ENCODE measurements at regions not wholly inside any gene's neighbourhood (a gene's known extent, or its start where the extent isn't known, plus 50 kb on each side); places are given as distances from the start of the nearest gene placed in this dataset.
"Not testable (repeated sequence)": the region's sequence is repeated elsewhere in the genome, so short reads cannot be mapped to it uniquely, and the experiment has no call there.

- no peaks in the 10 kb centered on the region for H3K4me1 Mint-ChIP-seq (ENCODE audit: low read depth)
- ChIA-PET CTCF (no interaction called here), POLR2A (no interaction called here)
- ATAC-seq (no peak), DNase-seq (no peak)
- no peak overlapping the region for H3K27ac Mint-ChIP-seq
- no peak overlapping the region for H3K4me3 Mint-ChIP-seq
- no peaks in the 10 kb centered on the region for H3K27me3 Mint-ChIP-seq
- peaks cover 1% of the 10 kb centered on the region for H3K9me3 Mint-ChIP-seq
- no peak for TF ChIP-seq CTCF (IDR thresholded peaks at IDR 0.05)
- intact Hi-C loops (cut with micrococcal nuclease) = no loop called here
- no peaks in the 10 kb centered on the region for H3K36me3 Mint-ChIP-seq (ENCODE audit: low read depth)
Measured at GRCh38 chr22:26082866-26083265, 86.4 kb upstream of the SEZ6L start.

- H3K4me3 Mint-ChIP-seq = no peak overlapping the region
- POLR2A ChIA-PET = no interaction called here
- H3K36me3 Mint-ChIP-seq (ENCODE audit: low read depth) = no peaks in the 10 kb centered on the region
- TF ChIP-seq CTCF (IDR thresholded peaks at IDR 0.05) = no peak
- H3K27ac Mint-ChIP-seq = no peak overlapping the region
- no peak for ATAC-seq
- DNase-seq = no peak
- CTCF ChIA-PET = no interaction called here
- intact Hi-C loops (cut with micrococcal nuclease) = no loop called here
- no peaks in the 10 kb centered on the region for H3K27me3 Mint-ChIP-seq
- no peaks in the 10 kb centered on the region for H3K4me1 Mint-ChIP-seq (ENCODE audit: low read depth)
- H3K9me3 Mint-ChIP-seq = no peaks in the 10 kb centered on the region
Measured at GRCh38 chr22:26086359-26086758, 82.9 kb upstream of the SEZ6L start.

GRCh38 chr22:26087816-26088215 lies 81.4 kb upstream of the SEZ6L start:
- ChIA-PET CTCF (no interaction called here), POLR2A (no interaction called here)
- intact Hi-C loops (cut with micrococcal nuclease) = no loop called here
- no peak overlapping the region for H3K27ac Mint-ChIP-seq
- no peaks in the 10 kb centered on the region for H3K36me3 Mint-ChIP-seq (ENCODE audit: low read depth)
- TF ChIP-seq CTCF (IDR thresholded peaks at IDR 0.05) = no peak
- H3K4me1 Mint-ChIP-seq (ENCODE audit: low read depth) = no peaks in the 10 kb centered on the region
- DNase-seq (no peak), ATAC-seq (no peak)
- H3K4me3 Mint-ChIP-seq = no peak overlapping the region
- no peaks in the 10 kb centered on the region for H3K27me3 Mint-ChIP-seq
- no peaks in the 10 kb centered on the region for H3K9me3 Mint-ChIP-seq

- TF ChIP-seq CTCF (IDR thresholded peaks at IDR 0.05) = no peak
- Mint-ChIP-seq H3K27me3 (peaks cover 3% of the 10 kb centered on the region), H3K9me3 (no peaks in the 10 kb centered on the region), H3K36me3 (ENCODE audit: low read depth) (no peaks in the 10 kb centered on the region), H3K27ac (no peak overlapping the region), H3K4me1 (ENCODE audit: low read depth) (no peaks in the 10 kb centered on the region), H3K4me3 (no peak overlapping the region)
- intact Hi-C loops (cut with micrococcal nuclease) = no loop called here
- ATAC-seq = no peak
- CTCF ChIA-PET = no interaction called here
- POLR2A ChIA-PET = no interaction called here
- no peak for DNase-seq
Measured at GRCh38 chr22:26090821-26091220, 78.4 kb upstream of the SEZ6L start.

- DNase-seq; ATAC-seq; H3K36me3 Mint-ChIP-seq (ENCODE audit: low read depth); H3K27ac Mint-ChIP-seq; H3K4me3 Mint-ChIP-seq; CTCF ChIA-PET; intact Hi-C loops (cut with micrococcal nuclease); POLR2A ChIA-PET; H3K9me3 Mint-ChIP-seq; H3K4me1 Mint-ChIP-seq (ENCODE audit: low read depth); H3K27me3 Mint-ChIP-seq: not testable (repeated sequence)
Measured at GRCh38 chr22:26094497-26094896, 74.8 kb upstream of the SEZ6L start.

- Mint-ChIP-seq H3K36me3 (ENCODE audit: low read depth) (no peaks in the 10 kb centered on the region), H3K27me3 (peaks cover 8% of the 10 kb centered on the region), H3K27ac (no peak overlapping the region), H3K4me3 (no peak overlapping the region), H3K4me1 (ENCODE audit: low read depth) (no peaks in the 10 kb centered on the region), H3K9me3 (no peaks in the 10 kb centered on the region)
- intact Hi-C loops (cut with micrococcal nuclease) = no loop called here
- ChIA-PET CTCF (no interaction called here), POLR2A (no interaction called here)
- TF ChIP-seq CTCF (IDR thresholded peaks at IDR 0.05) = no peak
- no peak for ATAC-seq
- no peak for DNase-seq
Measured at GRCh38 chr22:26095256-26095956, 73.9 kb upstream of the SEZ6L start.
